ENCODE measurements at regions not wholly inside any gene's neighbourhood (a gene's known extent, or its start where the extent isn't known, plus 50 kb on each side); places are given as distances from the start of the nearest gene placed in this dataset.

- no peak for TF ChIP-seq POLR2A (IDR thresholded peaks at IDR 0.05; ENCODE audit: low read depth, low read length)
- TF ChIP-seq TAF1 (IDR thresholded peaks at IDR 0.05; ENCODE audit: borderline replicate concordance, low read depth, low read length) = no peak
- no peak for TF ChIP-seq POLR2AphosphoS5 (IDR thresholded peaks at IDR 0.05; ENCODE audit: low read depth, low read length)
Observed at GRCh38 chr22:44372611-44373010, 59.9 kb upstream of the SHISAL1 start.

Data from GM12892 (cell line).